OCI-LY3 (cell line): ENCODE measurements at regions not wholly inside any gene's neighbourhood (a gene's known extent, or its start where the extent isn't known, plus 50 kb on each side); places are given as distances from the start of the nearest gene placed in this dataset.

Experiments used
- H2AFZ ChIP-seq: fragments of 200-600, 300-600 bp; shearing (Covaris generic); 2 replicates; pipeline ENCODE4 v1.6.0; 2014; ENCODE audit warnings: antibody characterized with exemption, low read depth, low read length
- H3K27ac ChIP-seq: fragments of 200-600, 300-600 bp; sonication (generic); 2 replicates; pipeline ENCODE4 v1.5.1; 2014; ENCODE audit warnings: mild to moderate bottlenecking, low read length, moderate library complexity, mixed read lengths
- H3K27me3 ChIP-seq: fragments of 200-600, 300-600 bp; sonication (generic); 2 replicates; pipeline ENCODE4 v1.6.1; 2014; ENCODE audit warnings: low read depth, low read length, mixed read lengths
- H3K36me3 ChIP-seq: fragments of 200-600, 300-600 bp; sonication (generic); replicated peaks from 2 replicates; pipeline ENCODE3; 2014; ENCODE audit warnings: low read depth, low read length, mixed read lengths
- H3K4me1 ChIP-seq: fragments of 300-600, 200-600 bp; sonication (generic); 2 replicates; pipeline ENCODE4 v1.6.1; 2014; ENCODE audit warnings: low read length, mixed read lengths
- H3K4me2 ChIP-seq: fragments of 200-600, 300-600 bp; sonication (generic); 2 replicates; pipeline ENCODE4 v1.6.1; 2014; ENCODE audit warnings: low read length, mixed read lengths
- H3K4me3 ChIP-seq: fragments of 300-600, 200-600 bp; sonication (generic); 2 replicates; pipeline ENCODE4 v1.5.1; 2014; ENCODE audit warnings: antibody characterized with exemption, mild to moderate bottlenecking, low read length, moderate library complexity
- H3K79me2 ChIP-seq: fragments of 300-600, 200-600 bp; shearing (Covaris generic); 2 replicates; pipeline ENCODE4 v1.6.1; 2014; ENCODE audit warnings: mild to moderate bottlenecking, low read length, mixed read lengths
- H3K9ac ChIP-seq: fragments of 300-600, 200-600 bp; shearing (Covaris generic); 2 replicates; pipeline ENCODE4 v1.6.0; 2014; ENCODE audit warnings: mild to moderate bottlenecking, low read length, moderate library complexity
- H3K9me3 ChIP-seq: fragments of 200-600, 300-600 bp; shearing (Covaris generic); 2 replicates; pipeline ENCODE4 v1.6.1; 2014; ENCODE audit warnings: low read length, mixed read lengths; ENCODE audit not compliant: insufficient read depth
- H4K20me1 ChIP-seq: fragments of 200-600, 300-600 bp; sonication (generic); 2 replicates; pipeline ENCODE4 v1.6.1; 2016; ENCODE audit warnings: low read length, mixed read lengths; ENCODE audit not compliant: insufficient read depth
- EZH2phosphoT487 ChIP-seq: fragments of 200-600 bp; shearing (Covaris generic); IDR thresholded peaks from 2 replicates; pipeline ENCODE4 v1.6.1; 2018; ENCODE audit warnings: antibody characterized with exemption, mixed run types, low read depth
- TF ChIP-seq, protein P1 (sequence below): fragments of 200-600, 300-600 bp; sonication (generic); IDR thresholded peaks from 2 replicates; pipeline ENCODE4 v1.5.1; 2014; ENCODE audit warnings: antibody characterized with exemption, low read length, low read depth

DNA sequence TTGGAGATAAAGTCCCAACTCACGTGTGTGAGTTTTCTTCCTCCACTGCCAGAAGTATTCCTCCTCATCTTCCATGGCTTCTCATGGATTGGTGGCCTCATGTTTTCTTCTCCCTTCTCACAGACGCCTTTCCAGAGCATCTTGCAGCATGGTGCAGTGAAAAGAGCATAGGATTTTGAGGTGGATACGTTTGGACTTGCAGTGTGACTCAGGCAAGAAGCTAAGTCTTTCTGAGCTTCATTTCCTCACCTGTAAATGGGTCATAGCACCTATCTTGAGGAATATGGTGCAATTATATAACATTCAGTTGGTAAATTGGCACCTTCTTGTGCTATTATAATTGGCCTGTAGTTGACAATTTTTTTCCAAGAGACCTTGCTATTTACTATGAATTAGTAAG is 247.6 kb downstream of the RDH14 start:
- Histone ChIP-seq H2AFZ (no peak overlapping the region), H3K4me3 (no peak overlapping the region), H3K9ac (no peak overlapping the region), H3K36me3 (no peaks in the 10 kb centered on the region), H3K4me2 (no peak overlapping the region), H4K20me1 (no peaks in the 10 kb centered on the region), H3K79me2 (no peaks in the 10 kb centered on the region), H3K4me1 (no peaks in the 10 kb centered on the region), H3K9me3 (no peaks in the 10 kb centered on the region), H3K27ac (no peak overlapping the region), H3K27me3 (peaks cover 7% of the 10 kb centered on the region; the same call in 1 of the 2 replicates)
- no peak for TF ChIP-seq EZH2phosphoT487
- TF ChIP-seq, protein P1, sequence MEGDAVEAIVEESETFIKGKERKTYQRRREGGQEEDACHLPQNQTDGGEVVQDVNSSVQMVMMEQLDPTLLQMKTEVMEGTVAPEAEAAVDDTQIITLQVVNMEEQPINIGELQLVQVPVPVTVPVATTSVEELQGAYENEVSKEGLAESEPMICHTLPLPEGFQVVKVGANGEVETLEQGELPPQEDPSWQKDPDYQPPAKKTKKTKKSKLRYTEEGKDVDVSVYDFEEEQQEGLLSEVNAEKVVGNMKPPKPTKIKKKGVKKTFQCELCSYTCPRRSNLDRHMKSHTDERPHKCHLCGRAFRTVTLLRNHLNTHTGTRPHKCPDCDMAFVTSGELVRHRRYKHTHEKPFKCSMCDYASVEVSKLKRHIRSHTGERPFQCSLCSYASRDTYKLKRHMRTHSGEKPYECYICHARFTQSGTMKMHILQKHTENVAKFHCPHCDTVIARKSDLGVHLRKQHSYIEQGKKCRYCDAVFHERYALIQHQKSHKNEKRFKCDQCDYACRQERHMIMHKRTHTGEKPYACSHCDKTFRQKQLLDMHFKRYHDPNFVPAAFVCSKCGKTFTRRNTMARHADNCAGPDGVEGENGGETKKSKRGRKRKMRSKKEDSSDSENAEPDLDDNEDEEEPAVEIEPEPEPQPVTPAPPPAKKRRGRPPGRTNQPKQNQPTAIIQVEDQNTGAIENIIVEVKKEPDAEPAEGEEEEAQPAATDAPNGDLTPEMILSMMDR, result no peak

DNA sequence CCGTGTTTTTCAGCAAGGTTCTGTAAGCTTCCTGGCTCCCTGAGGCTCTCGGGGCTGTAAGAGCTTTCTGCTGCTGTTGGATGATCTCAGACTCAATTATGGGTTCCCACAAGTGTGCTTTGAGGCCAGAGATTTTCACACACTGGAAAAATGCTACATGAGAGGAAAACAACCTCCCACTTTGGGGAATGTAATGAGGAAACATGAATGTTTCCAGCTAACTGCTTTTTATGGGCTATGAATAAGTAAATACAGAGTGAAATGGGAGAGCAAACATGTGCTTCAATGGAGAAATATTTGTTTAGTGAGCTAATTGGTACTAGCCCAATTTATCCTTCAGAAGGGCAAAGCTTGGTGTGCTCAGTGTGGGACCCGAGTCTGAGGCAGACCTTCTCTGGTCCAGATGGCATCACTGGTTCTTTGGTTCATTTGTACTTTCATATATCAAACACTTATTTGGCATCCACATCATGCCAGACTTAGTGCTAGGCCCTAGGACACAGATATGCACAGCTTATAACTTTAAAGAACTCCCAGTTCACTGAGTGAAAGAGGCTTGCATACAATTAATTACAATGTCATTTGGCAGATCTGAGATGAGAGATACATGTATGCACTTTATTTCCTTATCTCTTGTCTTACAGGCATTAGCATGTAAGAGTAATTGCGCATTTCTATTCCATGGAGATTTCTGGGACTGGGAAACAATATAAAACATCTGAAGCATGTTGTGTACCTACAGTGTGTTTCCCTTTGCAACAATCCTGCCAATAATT is 248.8 kb downstream of the RDH14 start:
- Histone ChIP-seq H3K27me3 (peaks cover 7% of the 10 kb centered on the region; the same call in 1 of the 2 replicates), H3K4me3 (no peak overlapping the region), H3K9ac (no peak overlapping the region), H2AFZ (no peak overlapping the region), H3K4me2 (no peak overlapping the region), H4K20me1 (no peaks in the 10 kb centered on the region), H3K36me3 (no peaks in the 10 kb centered on the region), H3K27ac (no peak overlapping the region), H3K4me1 (no peaks in the 10 kb centered on the region), H3K79me2 (no peaks in the 10 kb centered on the region), H3K9me3 (no peaks in the 10 kb centered on the region)
- no peak for TF ChIP-seq EZH2phosphoT487
- TF ChIP-seq, protein P1, result no peak

DNA sequence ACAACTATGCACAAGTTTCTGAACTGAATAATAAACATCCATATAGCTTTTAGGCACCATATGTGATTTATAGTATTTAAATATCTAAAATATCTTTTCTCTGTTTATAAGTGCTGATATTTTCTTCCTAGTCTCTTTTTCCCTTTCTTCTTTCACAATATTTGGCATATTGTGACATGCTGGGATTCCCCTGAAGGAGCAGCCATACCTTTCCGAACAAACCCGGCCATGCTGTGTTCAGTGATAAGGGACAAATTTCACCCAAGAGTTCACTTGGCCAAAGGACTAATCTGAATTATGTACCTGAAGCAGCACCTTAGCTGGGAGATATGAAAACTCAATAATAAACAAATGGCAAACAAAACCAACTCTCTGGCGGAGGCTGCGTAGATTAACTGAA is 250.8 kb downstream of the RDH14 start:
- Histone ChIP-seq H4K20me1 (no peaks in the 10 kb centered on the region), H3K79me2 (no peaks in the 10 kb centered on the region), H3K4me3 (no peak overlapping the region), H2AFZ (no peak overlapping the region), H3K36me3 (no peaks in the 10 kb centered on the region), H3K27me3 (peaks cover 7% of the 10 kb centered on the region; the same call in 1 of the 2 replicates), H3K9me3 (no peaks in the 10 kb centered on the region), H3K9ac (no peak overlapping the region), H3K4me1 (no peaks in the 10 kb centered on the region), H3K4me2 (no peak overlapping the region), H3K27ac (no peak overlapping the region)
- TF ChIP-seq EZH2phosphoT487, result no peak
- TF ChIP-seq, protein P1, result no peak

DNA sequence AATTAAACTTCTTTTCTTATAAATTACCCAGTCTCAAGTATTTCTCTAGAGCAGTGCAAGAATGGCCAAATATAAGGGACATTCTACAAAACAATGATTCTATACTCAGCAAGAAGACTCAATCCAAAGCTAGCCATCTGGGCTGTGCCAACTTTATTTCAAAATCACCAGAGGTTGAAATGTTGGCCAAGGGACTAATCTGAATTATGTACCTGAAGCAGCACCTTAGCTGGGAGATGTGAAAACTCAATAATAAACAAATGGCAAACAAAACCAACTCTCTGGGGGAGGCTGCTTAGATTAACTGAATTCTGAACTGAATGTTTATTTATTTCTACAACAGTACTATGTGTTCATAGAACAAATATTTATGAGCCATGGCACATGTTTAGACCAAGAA is 251.3 kb downstream of the RDH14 start:
- Histone ChIP-seq H3K79me2 (no peaks in the 10 kb centered on the region), H3K9ac (no peak overlapping the region), H2AFZ (no peak overlapping the region), H3K4me1 (no peaks in the 10 kb centered on the region), H3K9me3 (no peaks in the 10 kb centered on the region), H4K20me1 (no peaks in the 10 kb centered on the region), H3K36me3 (no peaks in the 10 kb centered on the region), H3K4me2 (no peak overlapping the region), H3K27ac (no peak overlapping the region), H3K4me3 (no peak overlapping the region), H3K27me3 (peaks cover 7% of the 10 kb centered on the region; the same call in 1 of the 2 replicates)
- TF ChIP-seq, protein P1, result no peak
- TF ChIP-seq EZH2phosphoT487, result no peak
